Activated T-helper 9 cell treated with anti-CD3 and anti-CD28 coated beads, Interleukin-2, amount 50 U/mL, for 16 hours (primary cell): ENCODE measurements at regions not wholly inside any gene's neighbourhood (a gene's known extent, or its start where the extent isn't known, plus 50 kb on each side); places are given as distances from the start of the nearest gene placed in this dataset.
"Not testable (repeated sequence)": the region's sequence is repeated elsewhere in the genome, so short reads cannot be mapped to it uniquely, and the experiment has no call there.

Experiments used
- DNase-seq: peaks from one replicate; pipeline ENCODE4 v3.0.0-alpha.2; 2020; ENCODE audit warnings: low read depth

- no peak for DNase-seq
Observed at GRCh38 chr11:134978388-134979088, 566.5 kb upstream of the B3GAT1 start.

GRCh38 chr11:134976551-134976950, 564.5 kb upstream of the B3GAT1 start:
- DNase-seq = no peak

- no peak for DNase-seq
Observed at GRCh38 chr11:134975866-134976376, 563.9 kb upstream of the B3GAT1 start.

GRCh38 chr11:134973801-134974200, 561.8 kb upstream of the B3GAT1 start:
- DNase-seq = no peak

GRCh38 chr11:134971381-134971780, 559.3 kb upstream of the B3GAT1 start:
- no peak for DNase-seq

GRCh38 chr11:134967746-134968145, 555.7 kb upstream of the B3GAT1 start:
- no peak for DNase-seq

- DNase-seq = not testable (repeated sequence)
Observed at GRCh38 chr11:134961386-134961785, 549.3 kb upstream of the B3GAT1 start.

- DNase-seq = no peak
Observed at GRCh38 chr11:134958870-134959269, 546.8 kb upstream of the B3GAT1 start.

GRCh38 chr11:134958336-134958640, 546.2 kb upstream of the B3GAT1 start:
- DNase-seq = no peak

GRCh38 chr11:134957540-134958335, 545.7 kb upstream of the B3GAT1 start:
- DNase-seq = no peak

- DNase-seq = no peak
Observed at GRCh38 chr11:134956450-134957210, 544.6 kb upstream of the B3GAT1 start.

- not testable (repeated sequence) for DNase-seq
Observed at GRCh38 chr11:134955970-134956369, 543.9 kb upstream of the B3GAT1 start.

- no peak for DNase-seq
Observed at GRCh38 chr11:134955281-134955680, 543.2 kb upstream of the B3GAT1 start.

- DNase-seq = not testable (repeated sequence)
Observed at GRCh38 chr11:134954456-134954855, 542.4 kb upstream of the B3GAT1 start.

- DNase-seq = not testable (repeated sequence)
Observed at GRCh38 chr11:134953417-134953970, 541.5 kb upstream of the B3GAT1 start.

GRCh38 chr11:134951305-134951700, 539.3 kb upstream of the B3GAT1 start:
- DNase-seq = no peak

GRCh38 chr11:134950692-134951304, 538.8 kb upstream of the B3GAT1 start:
- DNase-seq = no peak

GRCh38 chr11:134949121-134950090, 537.4 kb upstream of the B3GAT1 start:
- no peak for DNase-seq

- no peak for DNase-seq
Observed at GRCh38 chr11:134947556-134947955, 535.5 kb upstream of the B3GAT1 start.

- DNase-seq = no peak
Observed at GRCh38 chr11:134945993-134946392, 534.0 kb upstream of the B3GAT1 start.

- no peak for DNase-seq
Observed at GRCh38 chr11:134944986-134945385, 532.9 kb upstream of the B3GAT1 start.
